Fibroblast of lung (primary cell): ENCODE measurements at regions not wholly inside any gene's neighbourhood (a gene's known extent, or its start where the extent isn't known, plus 50 kb on each side); places are given as distances from the start of the nearest gene placed in this dataset.

ENCODE experiments used
- DNase-seq, 2 donors: peaks; one replicate each; pipeline versions ENCODE4 v3.0.0 to v3.0.0-alpha.2; 2010; ENCODE audit warnings: low read depth in 2 of 2
- H2AFZ ChIP-seq: 2 replicates; pipeline ENCODE4 v1.5.1; 2012; ENCODE audit warnings: low read length, control low read depth, inconsistent platforms
- H3K27ac ChIP-seq: 2 replicates; pipeline ENCODE4 v1.5.1; 2011; ENCODE audit warnings: low read length, control low read depth; ENCODE audit not compliant: insufficient read depth
- H3K27me3 ChIP-seq: 2 replicates; pipeline ENCODE4 v1.5.1; 2011; ENCODE audit warnings: mild to moderate bottlenecking, low read length; ENCODE audit not compliant: control insufficient read depth, insufficient read depth
- H3K36me3 ChIP-seq: 2 replicates; pipeline ENCODE4 v1.5.1; 2011; ENCODE audit warnings: low read length; ENCODE audit not compliant: control insufficient read depth, insufficient read depth
- H3K4me1 ChIP-seq: 2 replicates; pipeline ENCODE4 v1.5.1; 2011; ENCODE audit warnings: low read length; ENCODE audit not compliant: control insufficient read depth, insufficient read depth; ENCODE audit errors: extremely low read depth
- H3K4me2 ChIP-seq: 2 replicates; pipeline ENCODE4 v1.5.1; 2011; ENCODE audit warnings: low read length, control low read depth; ENCODE audit not compliant: insufficient read depth; ENCODE audit errors: extremely low read depth
- H3K4me3 ChIP-seq, 4 experiments: fragments of 200-600 bp in 1 of 4; sonication (generic) in 1 of 4; replicated peaks in 1 of 4; 2 replicates each; pipeline ENCODE4 v1.5.1; 2011 to 2016; ENCODE audit warnings: low read length in 4 of 4, low read depth in 3 of 4, mild to moderate bottlenecking in 3 of 4, control low read depth in 2 of 4, inconsistent platforms in 1 of 4, mixed read lengths in 1 of 4; ENCODE audit not compliant: insufficient read depth in 1 of 4; ENCODE audit errors: control extremely low read depth in 1 of 4
- H3K79me2 ChIP-seq: 2 replicates; pipeline ENCODE4 v1.5.1; 2012; ENCODE audit warnings: mild to moderate bottlenecking, low read length, inconsistent platforms; ENCODE audit not compliant: control insufficient read depth, insufficient read depth
- H3K9ac ChIP-seq: 2 replicates; pipeline ENCODE4 v1.5.1; 2011; ENCODE audit warnings: mild to moderate bottlenecking, low read length, control low read depth; ENCODE audit not compliant: insufficient read depth
- H3K9me3 ChIP-seq: 2 replicates; pipeline ENCODE4 v1.5.1; 2012; ENCODE audit warnings: low read depth, low read length; ENCODE audit not compliant: control insufficient read depth, insufficient read depth
- H4K20me1 ChIP-seq: 2 replicates; pipeline ENCODE4 v1.5.1; 2011; ENCODE audit warnings: low read length; ENCODE audit not compliant: control insufficient read depth, insufficient read depth; ENCODE audit errors: extremely low read depth
- CTCF ChIP-seq, 2 donors: IDR thresholded peaks in 1 of 2; conservative IDR thresholded peaks in 1 of 2; 1 replicate in 1 of 2; 2 replicates in 1 of 2; pipeline ENCODE4 v1.5.1; 2011 to 2012; ENCODE audit warnings: low read length in 2 of 2, control low read depth in 1 of 2, inconsistent platforms in 1 of 2, low read depth in 1 of 2, mild to moderate bottlenecking in 1 of 2
- EZH2 ChIP-seq: IDR thresholded peaks from 2 replicates; pipeline ENCODE4 v1.5.1; 2012; ENCODE audit warnings: low read length, control low read depth, mild to moderate bottlenecking; ENCODE audit errors: missing control alignments

- H3K9me3 ChIP-seq, result no peaks in the 10 kb centered on the region
- H3K79me2 ChIP-seq, result no peaks in the 10 kb centered on the region
- no peak for TF ChIP-seq EZH2
- TF ChIP-seq CTCF (conservative IDR thresholded peaks at IDR 0.05 in 1 of 2, IDR thresholded peaks at IDR 0.05 in 1 of 2; ENCODE audit: low read depth in 1 of 2, low read length in 2 of 2), result no peak
- no peaks in the 10 kb centered on the region for H3K36me3 ChIP-seq
- H3K9ac ChIP-seq, result no peak overlapping the region
- H4K20me1 ChIP-seq, result no peaks in the 10 kb centered on the region
- no peak overlapping the region for H3K4me3 ChIP-seq
- no peak overlapping the region for H2AFZ ChIP-seq
- H3K27ac ChIP-seq, result no peak overlapping the region
- H3K4me1 ChIP-seq, result peaks cover 4% of the 10 kb centered on the region
- no peaks in the 10 kb centered on the region for H3K27me3 ChIP-seq
- DNase-seq, result no peak
- H3K4me2 ChIP-seq, result no peak overlapping the region
These were observed 88.2 kb downstream of the DMRTA2 start for GRCh38 chr1:50335036-50335435.

- Histone ChIP-seq H3K27me3 (no peaks in the 10 kb centered on the region), H3K4me1 (peaks cover 4% of the 10 kb centered on the region), H3K9ac (no peak overlapping the region), H3K4me3 (peak overlapping the region; percentile 38 to 52 (median 46)), H3K27ac (no peak overlapping the region), H3K4me2 (peak overlapping the region; percentile 85), H3K36me3 (no peaks in the 10 kb centered on the region), H2AFZ (peak overlapping the region; percentile 81), H3K9me3 (no peaks in the 10 kb centered on the region), H4K20me1 (no peaks in the 10 kb centered on the region), H3K79me2 (no peaks in the 10 kb centered on the region)
- TF ChIP-seq EZH2 (no peak), CTCF (conservative IDR thresholded peaks at IDR 0.05 in 1 of 2, IDR thresholded peaks at IDR 0.05 in 1 of 2; ENCODE audit: low read depth in 1 of 2, low read length in 2 of 2) (peak; percentile 41 to 46)
- DNase-seq, result peak; percentile 2 to 17
These were observed 89.7 kb downstream of the DMRTA2 start for GRCh38 chr1:50333595-50333974.

DNA sequence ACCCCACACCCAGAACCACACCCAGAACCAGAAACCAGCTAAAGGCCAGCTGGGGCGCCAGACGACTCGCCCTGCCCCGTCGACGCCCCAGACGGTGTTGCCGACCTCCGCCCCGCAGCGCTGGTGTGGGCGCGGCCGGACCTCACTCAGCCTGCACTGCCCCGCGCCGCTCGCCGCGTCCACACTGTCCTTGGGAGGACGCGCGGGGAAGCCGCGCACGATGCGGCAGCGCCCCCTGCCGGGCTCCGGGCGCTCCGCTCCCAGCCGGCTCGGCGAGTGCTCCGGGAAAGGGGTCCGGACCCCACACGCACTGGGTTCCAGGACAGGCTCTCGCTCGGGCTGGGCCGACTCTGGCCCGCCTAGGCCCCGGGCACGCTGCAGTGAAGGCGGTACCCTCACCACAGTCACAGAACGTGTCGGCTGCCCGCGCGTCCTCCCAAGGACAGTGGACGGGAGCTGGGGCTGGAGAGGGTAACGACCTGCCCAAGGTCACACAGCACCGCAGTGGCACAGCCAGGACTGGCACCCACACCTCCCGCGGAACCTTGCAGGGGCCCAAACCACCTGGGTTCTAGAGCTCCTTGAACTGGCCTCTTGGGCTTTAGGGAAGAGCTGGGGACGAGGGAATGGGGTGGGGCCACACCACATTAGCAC, 90.2 kb downstream of the DMRTA2 start:
- peak overlapping the region; percentile 38 to 52 (median 46) for H3K4me3 ChIP-seq

More for the DNA sequence above, 90.2 kb downstream of the DMRTA2 start:
- Histone ChIP-seq H4K20me1 (no peaks in the 10 kb centered on the region), H3K27me3 (no peaks in the 10 kb centered on the region), H3K27ac (no peak overlapping the region), H2AFZ (peak overlapping the region; percentile 81), H3K4me2 (peak overlapping the region; percentile 85), H3K79me2 (no peaks in the 10 kb centered on the region), H3K9me3 (no peaks in the 10 kb centered on the region), H3K36me3 (no peaks in the 10 kb centered on the region), H3K4me1 (peaks cover 4% of the 10 kb centered on the region), H3K9ac (peak overlapping the region; percentile 5)
- DNase-seq, result peak; percentile 19 to 33
- TF ChIP-seq EZH2 (no peak), CTCF (conservative IDR thresholded peaks at IDR 0.05 in 1 of 2, IDR thresholded peaks at IDR 0.05 in 1 of 2; ENCODE audit: low read depth in 1 of 2, low read length in 2 of 2) (peak; percentile 58 to 62)
